ENCODE measurements at regions not wholly inside any gene's neighbourhood (a gene's known extent, or its start where the extent isn't known, plus 50 kb on each side); places are given as distances from the start of the nearest gene placed in this dataset.

GRCh38 chr9:109707355-109707754 is 72.6 kb upstream of the PALM2AKAP2 start:
- TF ChIP-seq, protein P1, sequence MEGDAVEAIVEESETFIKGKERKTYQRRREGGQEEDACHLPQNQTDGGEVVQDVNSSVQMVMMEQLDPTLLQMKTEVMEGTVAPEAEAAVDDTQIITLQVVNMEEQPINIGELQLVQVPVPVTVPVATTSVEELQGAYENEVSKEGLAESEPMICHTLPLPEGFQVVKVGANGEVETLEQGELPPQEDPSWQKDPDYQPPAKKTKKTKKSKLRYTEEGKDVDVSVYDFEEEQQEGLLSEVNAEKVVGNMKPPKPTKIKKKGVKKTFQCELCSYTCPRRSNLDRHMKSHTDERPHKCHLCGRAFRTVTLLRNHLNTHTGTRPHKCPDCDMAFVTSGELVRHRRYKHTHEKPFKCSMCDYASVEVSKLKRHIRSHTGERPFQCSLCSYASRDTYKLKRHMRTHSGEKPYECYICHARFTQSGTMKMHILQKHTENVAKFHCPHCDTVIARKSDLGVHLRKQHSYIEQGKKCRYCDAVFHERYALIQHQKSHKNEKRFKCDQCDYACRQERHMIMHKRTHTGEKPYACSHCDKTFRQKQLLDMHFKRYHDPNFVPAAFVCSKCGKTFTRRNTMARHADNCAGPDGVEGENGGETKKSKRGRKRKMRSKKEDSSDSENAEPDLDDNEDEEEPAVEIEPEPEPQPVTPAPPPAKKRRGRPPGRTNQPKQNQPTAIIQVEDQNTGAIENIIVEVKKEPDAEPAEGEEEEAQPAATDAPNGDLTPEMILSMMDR (conservative IDR thresholded peaks at IDR 0.05 in 1 of 2, IDR thresholded peaks at IDR 0.05 in 1 of 2; ENCODE audit: extremely low read depth in 1 of 2, insufficient read depth in 1 of 2, low read depth in 1 of 2, low read length in 2 of 2): no peak
- no peak for TF ChIP-seq EZH2 (IDR thresholded peaks at IDR 0.05; ENCODE audit: borderline replicate concordance, low read length)
